ENCODE measurements at regions not wholly inside any gene's neighbourhood (a gene's known extent, or its start where the extent isn't known, plus 50 kb on each side); places are given as distances from the start of the nearest gene placed in this dataset.
"Not testable (repeated sequence)": the region's sequence is repeated elsewhere in the genome, so short reads cannot be mapped to it uniquely, and the experiment has no call there.

DNA sequence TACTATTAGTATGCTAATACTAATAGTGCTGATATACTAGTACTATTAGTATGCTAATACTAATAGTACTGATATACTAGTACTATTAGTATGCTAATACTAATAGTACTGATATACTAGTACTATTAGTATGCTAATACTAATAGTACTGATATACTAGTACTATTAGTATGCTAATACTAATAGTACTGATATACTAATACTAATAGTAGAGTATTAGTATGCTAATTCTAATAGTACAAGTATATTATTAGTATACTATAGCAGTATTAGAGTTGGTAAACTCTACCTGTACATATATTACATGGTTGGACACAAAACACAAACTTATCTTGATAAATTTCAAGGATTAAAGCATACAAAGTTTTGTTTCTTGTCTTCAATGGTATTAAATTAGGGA is 722.9 kb downstream of the TRHDE start:
- ATAC-seq; intact Hi-C loops (cut with micrococcal nuclease); DNase-seq: not testable (repeated sequence)

- DNase-seq (no peak), ATAC-seq (no peak)
- intact Hi-C loops (cut with micrococcal nuclease): no loop called here
These were observed 723.4 kb downstream of the TRHDE start for GRCh38 chr12:72995616-72996015.

DNA sequence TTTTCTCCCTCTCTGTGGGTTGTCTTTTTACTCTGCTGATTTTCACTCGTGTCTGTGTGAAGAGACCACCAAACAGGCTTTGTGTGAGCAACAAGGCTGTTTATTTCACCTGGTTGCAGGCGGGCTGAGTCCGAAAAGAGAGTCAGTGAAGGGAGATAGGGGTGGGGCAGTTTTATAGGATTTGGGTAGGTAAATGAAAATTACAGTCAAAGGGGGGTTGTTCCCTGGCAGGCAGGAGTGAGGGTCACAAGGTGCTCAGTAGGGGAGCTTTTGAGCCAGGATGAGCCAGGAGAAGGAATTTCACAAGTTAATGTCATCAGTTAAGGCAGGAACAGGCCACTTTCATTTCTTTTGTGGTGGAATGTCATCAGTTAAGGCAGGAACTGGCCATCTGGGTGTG is 729.6 kb downstream of the TRHDE start:
- intact Hi-C loops (cut with micrococcal nuclease); ATAC-seq; DNase-seq: not testable (repeated sequence)

GRCh38 chr12:73002504-73002903 is 730.3 kb downstream of the TRHDE start:
- DNase-seq; intact Hi-C loops (cut with micrococcal nuclease); ATAC-seq: not testable (repeated sequence)

DNA sequence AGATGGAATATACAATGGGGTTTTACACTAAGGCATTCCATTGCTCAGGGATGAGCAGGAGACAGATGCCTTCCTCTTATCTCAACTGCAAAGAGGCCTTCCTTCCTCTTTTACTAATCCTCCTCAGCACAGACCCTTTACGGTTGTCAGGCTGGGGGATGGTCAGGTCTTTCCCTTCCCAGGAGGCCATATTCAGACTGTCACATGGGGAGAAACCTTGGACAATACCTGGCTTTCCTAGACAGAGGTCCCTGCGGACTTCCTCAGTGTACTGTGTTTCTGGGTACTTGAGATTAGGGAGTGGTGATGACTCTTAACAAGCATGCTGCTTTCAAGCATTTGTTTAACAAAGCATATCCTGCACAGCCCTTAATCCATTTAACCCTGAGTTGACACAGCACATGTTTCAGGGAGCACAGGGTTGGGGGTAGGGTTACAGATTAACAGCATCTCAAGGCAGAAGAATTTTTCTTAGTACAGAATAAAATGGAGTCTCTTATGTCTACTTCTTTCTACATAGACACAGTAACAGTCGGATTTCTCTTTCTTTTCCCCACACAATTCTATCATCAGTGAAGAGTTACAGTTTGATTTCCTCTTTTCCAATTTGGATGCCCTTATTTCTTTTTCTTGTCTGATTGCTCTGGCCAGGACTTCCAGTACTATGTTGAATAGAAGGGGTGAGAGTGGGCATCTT is 737.1 kb downstream of the TRHDE start:
- DNase-seq; ATAC-seq; intact Hi-C loops (cut with micrococcal nuclease): not testable (repeated sequence)

DNA sequence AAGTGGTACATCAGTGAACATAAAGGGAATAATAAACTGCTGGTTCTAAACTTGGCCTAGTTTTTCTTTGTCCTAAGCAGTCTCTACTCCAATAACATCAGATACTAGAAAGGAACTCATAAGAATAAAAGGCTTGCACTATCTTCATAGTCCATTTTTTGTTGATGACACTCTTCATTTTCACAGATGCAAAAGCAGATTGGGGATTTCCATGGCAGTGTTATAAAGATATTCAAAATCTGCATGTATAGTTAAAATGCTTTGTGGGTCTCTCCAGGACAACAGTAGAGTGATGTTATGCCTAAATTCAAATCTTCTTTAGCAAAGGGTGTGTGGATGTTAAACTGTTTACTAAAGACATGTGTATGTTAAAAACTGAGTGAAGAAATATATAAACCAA is 745.8 kb downstream of the TRHDE start:
- intact Hi-C loops (cut with micrococcal nuclease): no loop called here
- DNase-seq (no peak), ATAC-seq (no peak)

GRCh38 chr12:73053893-73054292 is 781.7 kb downstream of the TRHDE start:
- ATAC-seq (no peak), DNase-seq (no peak)
- intact Hi-C loops (cut with micrococcal nuclease): no loop called here

DNA sequence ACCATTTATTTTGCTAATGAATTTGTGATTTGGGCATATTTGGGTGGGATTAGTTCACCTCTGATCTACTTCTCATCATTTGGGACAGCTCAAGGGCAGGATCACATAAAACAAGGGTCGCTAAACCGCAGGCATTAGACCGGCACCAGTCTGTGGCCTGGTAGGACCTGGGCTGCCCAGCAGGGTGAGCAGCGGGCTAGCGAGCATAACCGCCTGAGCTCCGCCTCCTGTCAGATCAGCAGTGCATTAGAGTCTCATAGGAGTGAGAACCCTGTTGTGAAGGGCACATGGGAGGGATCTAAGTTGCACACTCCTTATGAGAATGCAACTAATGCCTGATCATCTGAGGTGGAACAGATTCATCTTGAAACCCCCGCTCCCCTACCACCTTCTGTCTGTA is 785.3 kb downstream of the TRHDE start:
- intact Hi-C loops (cut with micrococcal nuclease): no loop called here
- no peak for DNase-seq
- no peak for ATAC-seq

- ATAC-seq (no peak), DNase-seq (no peak)
- intact Hi-C loops (cut with micrococcal nuclease): no loop called here
These were observed 793.7 kb downstream of the TRHDE start for GRCh38 chr12:73065913-73066312.

DNA sequence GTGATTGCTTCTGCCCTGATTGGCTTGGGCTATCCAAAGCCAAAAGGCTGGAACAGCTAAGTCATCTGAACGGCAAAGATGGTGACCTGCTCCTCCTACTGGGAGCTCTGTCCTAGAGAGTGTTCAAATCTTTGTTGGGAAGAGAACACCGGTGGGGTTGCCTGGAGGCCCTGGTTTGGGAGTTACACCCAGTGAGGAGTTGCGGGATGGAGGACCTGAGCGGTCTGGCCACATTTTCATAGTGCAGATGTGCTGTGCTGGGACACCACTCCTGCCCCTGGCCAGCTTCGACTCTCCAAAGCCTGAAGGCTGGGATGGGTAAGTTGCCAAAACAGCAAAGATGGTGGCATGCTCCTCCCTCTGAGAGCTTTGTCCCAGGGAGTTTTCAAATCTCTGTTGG is 795.4 kb downstream of the TRHDE start:
- ATAC-seq: no peak
- no peak for DNase-seq

DNA sequence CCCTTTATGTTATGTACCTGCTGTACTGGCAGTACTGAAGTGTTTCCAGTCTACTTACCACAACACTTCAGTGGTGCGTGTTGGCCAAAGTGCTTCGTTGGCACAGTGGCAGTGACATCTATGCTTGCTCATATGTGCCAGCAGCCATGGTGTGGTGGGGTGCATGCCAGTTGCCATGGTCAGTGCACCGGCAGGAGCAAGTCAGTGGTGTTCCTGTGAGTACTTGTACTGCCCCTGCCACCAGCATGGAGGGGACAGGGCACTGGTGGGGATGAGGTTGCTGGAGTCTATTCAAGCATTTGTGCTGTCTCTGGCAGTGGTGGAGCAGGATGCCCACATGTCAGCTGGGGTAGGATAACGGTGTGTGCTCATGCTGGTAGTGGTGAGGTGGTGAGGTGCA is 800.0 kb downstream of the TRHDE start:
- no peak for ATAC-seq
- intact Hi-C loops (cut with micrococcal nuclease): no loop called here

More for the DNA sequence above, 795.4 kb downstream of the TRHDE start:
- intact Hi-C loops (cut with micrococcal nuclease): no loop called here

DNA sequence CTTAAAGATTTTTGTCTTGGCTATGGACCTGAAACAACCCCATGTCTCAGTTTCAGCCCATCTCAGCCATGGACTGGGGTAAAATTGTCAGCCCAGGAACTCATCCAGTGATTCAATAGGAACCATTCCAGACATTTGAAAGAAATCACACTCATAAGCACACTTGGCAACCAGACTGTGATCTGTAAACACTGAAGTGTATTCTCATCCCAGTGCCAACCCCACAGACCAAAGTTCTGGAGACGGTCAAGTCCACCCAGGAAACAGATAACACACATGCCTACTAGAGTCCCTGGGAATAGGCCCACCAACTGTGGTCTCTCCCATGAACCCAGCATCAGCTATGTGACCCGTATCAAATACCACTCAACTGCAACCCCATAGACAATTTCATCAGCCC is 804.6 kb downstream of the TRHDE start:
- intact Hi-C loops (cut with micrococcal nuclease): no loop called here
- DNase-seq: no peak
- ATAC-seq: no peak

More for the DNA sequence above, 800.0 kb downstream of the TRHDE start:
- no peak for DNase-seq

DNA sequence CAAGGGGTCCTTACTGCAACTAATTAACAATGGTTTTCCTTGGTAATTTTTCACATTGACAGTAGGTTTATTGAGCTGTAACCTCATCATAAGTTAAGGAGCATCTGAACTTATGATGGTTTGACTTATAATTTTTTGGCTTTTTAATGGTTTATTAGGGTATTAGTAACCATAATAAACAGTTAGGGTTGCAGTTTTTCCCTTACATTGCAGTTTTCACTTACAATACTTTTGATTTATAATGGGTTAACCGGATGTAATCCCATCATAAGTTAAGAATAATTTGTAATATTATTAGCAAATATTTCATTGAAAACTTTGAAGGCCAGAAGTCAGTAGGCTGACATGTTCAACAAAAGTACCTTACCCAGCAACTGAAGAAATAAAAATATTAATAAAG is 811.6 kb downstream of the TRHDE start:
- no peak for ATAC-seq
- intact Hi-C loops (cut with micrococcal nuclease): no loop called here
- no peak for DNase-seq

DNA sequence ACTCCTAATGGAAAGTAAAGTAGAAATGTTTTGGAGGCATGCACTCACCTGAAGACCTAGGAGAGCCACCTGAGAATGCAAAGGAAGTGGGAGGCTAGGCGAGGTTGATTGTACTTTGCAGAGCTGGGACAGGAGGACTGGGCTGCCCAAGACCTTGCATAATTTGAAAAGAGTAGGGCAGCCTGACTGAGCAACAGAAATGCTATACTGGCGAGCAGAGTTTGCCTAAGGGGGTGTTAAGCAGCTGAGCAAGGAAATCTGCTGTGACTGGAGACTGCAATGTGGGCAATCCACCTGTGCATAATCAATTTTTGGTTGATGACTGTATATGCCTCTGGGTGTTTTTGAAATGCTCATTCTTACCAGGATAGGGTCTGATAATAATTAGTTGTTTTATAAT is 834.1 kb downstream of the TRHDE start:
- intact Hi-C loops (cut with micrococcal nuclease): no loop called here
- DNase-seq (no peak), ATAC-seq (no peak)

DNA sequence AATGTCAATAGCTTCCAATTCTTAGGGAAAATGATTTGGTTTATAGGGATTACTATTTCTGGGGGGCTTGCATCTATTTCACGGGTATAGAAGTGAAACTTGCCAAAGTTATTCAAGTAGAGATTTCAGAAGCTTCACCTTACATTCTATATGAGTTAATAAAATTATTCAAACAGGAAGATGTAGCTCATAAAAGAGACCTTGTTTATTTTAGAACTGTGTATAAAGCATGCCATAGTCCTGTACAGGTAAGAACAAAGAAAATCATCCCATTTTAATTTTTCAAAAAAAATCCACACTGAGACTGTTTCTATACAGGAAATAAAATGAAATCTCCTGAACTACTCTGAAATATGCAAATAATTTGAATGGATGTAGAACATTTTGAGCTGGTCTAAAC is 834.7 kb downstream of the TRHDE start:
- DNase-seq (no peak), ATAC-seq (no peak)
- intact Hi-C loops (cut with micrococcal nuclease): no loop called here

DNA sequence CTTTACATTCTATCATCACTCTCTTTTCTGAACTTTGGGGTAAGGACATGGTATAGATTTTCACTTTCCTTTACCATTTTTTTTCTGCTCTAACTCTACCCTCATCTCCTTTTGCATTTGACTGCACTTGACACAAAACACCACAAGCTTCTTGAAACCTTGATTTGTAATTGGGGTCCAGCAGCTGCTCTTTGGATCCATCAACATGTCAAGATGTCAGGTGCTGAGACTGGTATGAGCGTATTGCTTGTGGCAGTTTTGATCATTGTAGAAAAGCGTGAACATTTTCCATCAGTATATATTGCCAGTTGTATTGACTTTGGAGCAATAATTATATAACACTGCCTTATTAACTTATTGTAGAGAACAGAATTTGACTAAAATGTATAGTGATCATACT is 838.6 kb downstream of the TRHDE start:
- no peak for ATAC-seq
- no peak for DNase-seq
- intact Hi-C loops (cut with micrococcal nuclease): no loop called here

- ATAC-seq (no peak), DNase-seq (no peak)
- intact Hi-C loops (cut with micrococcal nuclease): no loop called here
These were observed 840.1 kb downstream of the TRHDE start for GRCh38 chr12:73112035-73112816.

DNA sequence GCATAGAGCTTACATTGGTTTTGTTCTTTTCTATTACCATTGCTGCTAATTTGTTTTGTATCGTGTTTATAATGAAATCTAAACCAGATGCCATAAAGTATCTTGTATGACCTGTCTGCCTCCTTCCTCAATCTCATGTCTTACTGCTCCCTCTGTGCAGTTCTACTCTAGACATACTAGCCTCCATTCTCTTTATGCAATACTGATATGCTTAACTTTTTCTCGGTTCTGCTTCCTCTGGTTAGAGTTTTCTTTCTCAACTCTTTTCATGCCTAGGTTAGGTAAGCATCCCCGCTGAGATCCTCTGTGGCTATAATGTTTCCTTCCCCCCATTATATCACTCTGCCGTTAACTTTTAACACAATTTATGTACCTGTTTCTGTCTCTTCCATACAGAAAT is 852.3 kb downstream of the TRHDE start:
- DNase-seq (no peak), ATAC-seq (no peak)
- intact Hi-C loops (cut with micrococcal nuclease): no loop called here

DNA sequence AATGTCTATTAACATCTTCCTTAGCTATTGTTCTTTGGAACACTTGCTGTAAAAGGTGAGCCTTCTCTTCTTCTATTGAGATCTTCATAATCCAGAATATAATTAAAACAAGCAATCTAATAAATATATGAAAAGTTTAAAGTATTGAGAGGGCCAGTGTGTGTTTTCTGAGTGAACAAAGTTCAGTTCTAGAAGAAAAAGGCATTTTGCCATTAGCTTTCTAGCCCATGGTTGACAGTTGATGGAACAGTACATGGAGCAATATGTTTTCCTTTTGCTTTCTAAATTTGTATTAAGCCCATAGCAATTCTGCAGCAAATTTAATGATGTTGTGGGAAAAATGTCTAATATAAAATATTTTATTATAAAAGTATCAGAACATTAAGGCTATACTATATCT is 853.0 kb downstream of the TRHDE start:
- no peak for ATAC-seq
- intact Hi-C loops (cut with micrococcal nuclease): no loop called here
- no peak for DNase-seq

- no peak for ATAC-seq
- no peak for DNase-seq
- intact Hi-C loops (cut with micrococcal nuclease): no loop called here
These were observed 864.2 kb downstream of the TRHDE start for GRCh38 chr12:73136386-73136785.

DNA sequence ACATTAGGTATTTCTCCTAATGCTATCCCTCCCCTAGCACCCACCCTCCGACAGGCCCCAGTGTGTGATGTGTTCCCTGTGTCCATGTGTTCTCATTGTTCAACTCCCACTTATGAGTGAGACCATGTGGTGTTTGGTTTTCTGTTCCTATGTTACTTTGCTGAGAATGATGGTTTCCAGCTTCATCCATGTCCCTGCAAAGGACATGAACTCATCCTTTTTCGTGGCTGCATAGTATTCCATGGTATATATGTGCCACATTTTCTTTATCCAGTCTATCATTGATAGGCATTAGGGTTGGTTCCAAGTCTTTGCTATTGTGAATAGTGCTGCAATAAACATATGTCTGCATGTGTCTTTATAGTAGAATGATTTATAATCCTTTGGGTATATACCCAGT is 867.5 kb downstream of the TRHDE start:
- DNase-seq; ATAC-seq; intact Hi-C loops (cut with micrococcal nuclease): not testable (repeated sequence)
